Right cardiac atrium (tissue), 5 donors: ENCODE measurements at regions not wholly inside any gene's neighbourhood (a gene's known extent, or its start where the extent isn't known, plus 50 kb on each side); places are given as distances from the start of the nearest gene placed in this dataset.
"Not testable (repeated sequence)": the region's sequence is repeated elsewhere in the genome, so short reads cannot be mapped to it uniquely, and the experiment has no call there.

Source experiments
- ATAC-seq, 2 donors: fragments of 200-7000 bp; cut with Tn5 transposase; one replicate each; pipeline versions ENCODE4 v1.8.0 to v1.9.1; 2020; ENCODE audit warnings: moderate library complexity in 2 of 2, mild to moderate bottlenecking in 1 of 2
- DNase-seq, 3 donors: peaks; one replicate each; pipeline ENCODE4 v3.0.0-alpha.2; 2020
- H3K27ac ChIP-seq: one replicate; pipeline ENCODE4 v1.5.1; 2013; ENCODE audit warnings: mild to moderate bottlenecking, low read length, control low read depth, moderate library complexity
- H3K27me3 ChIP-seq: one replicate; pipeline ENCODE4 v1.6.1; 2013; ENCODE audit not compliant: control insufficient read depth, insufficient read depth
- H3K4me1 ChIP-seq: one replicate; pipeline ENCODE4 v1.6.1; 2013; ENCODE audit warnings: low read length; ENCODE audit not compliant: control insufficient read depth, insufficient read depth
- H3K4me3 ChIP-seq: one replicate; pipeline ENCODE4 v1.5.1; 2013; ENCODE audit warnings: low read length, control low read depth
- H3K9me3 ChIP-seq: one replicate; pipeline ENCODE4 v1.6.1; 2013; ENCODE audit warnings: low read length; ENCODE audit not compliant: control insufficient read depth
- WGBS: extraction: QIAGEN DNeasy Blood & Tissue Kit; methylation state at CpG from one replicate; pipeline ENCODE4 v1.1.7; 2013; 5-methylcytosine and 5-hydroxymethylcytosine counted together
- intact Hi-C, 4 donors: fragments of 100-400 bp; cut with DNase I; formaldehyde crosslinking; loops; one replicate each; pipeline versions ENCODE4 v1.11.0 to v1.14.0; 2022 to 2023
- donor health status: healthy with polysubstance abuse.
- donor health status: DM: no; HTN: yes; CAD: no.
- donor health status: DM: no; HTN: no; CAD: no.
- donor health status: DM: no; HTN: yes; CAD: no; lungs with severe emphysema.
- donor health status: DM: yes; HTN: yes; CAD: no.

DNA sequence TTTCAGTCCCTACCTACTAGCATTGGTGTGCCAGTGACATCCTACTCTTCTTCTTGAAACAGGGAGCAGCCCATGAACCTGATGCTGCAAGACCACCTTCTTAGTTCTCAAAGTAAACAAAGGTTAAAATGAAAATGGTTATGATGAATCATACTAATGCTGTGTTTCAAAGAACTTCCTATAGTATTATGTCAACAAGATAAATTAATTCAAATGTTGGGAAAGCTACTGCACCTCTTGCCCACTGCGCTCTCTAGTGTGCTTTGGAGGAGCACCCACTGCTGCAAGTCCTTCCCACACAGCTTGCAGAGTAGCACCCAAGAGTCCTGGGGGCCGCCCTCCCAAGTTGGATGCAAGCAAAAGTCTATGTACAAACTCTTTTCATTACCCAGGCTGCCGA is 81.1 kb downstream of the CD200R1L start:
- WGBS: 84% methylated on average over 3 of the region's 3 CpGs
- Histone ChIP-seq H3K27me3 (no peaks in the 10 kb centered on the region), H3K4me3 (no peak overlapping the region), H3K4me1 (no peaks in the 10 kb centered on the region), H3K9me3 (no peaks in the 10 kb centered on the region), H3K27ac (no peak overlapping the region)
- no peak for DNase-seq
- intact Hi-C loops: no loop called here
- ATAC-seq: no peak

DNA sequence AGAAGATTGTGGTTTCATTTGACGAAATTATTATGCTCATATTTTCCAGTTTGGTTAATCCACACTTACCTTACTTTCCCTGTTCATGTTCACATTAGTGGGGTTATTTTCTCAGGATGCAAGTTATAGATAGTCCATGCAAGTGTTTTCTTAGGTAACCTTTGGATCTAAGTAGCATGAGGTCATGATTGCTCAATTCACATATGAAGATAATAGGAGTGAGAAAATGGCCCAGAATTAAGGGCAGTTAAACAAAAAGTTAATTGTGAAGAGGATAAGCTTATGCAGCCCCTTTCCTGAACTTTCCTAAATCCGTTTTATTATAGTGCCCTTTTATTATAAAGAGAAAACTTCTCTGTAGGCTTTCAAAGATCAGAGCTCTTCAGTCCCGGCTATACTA is 83.4 kb downstream of the CD200R1L start:
- H3K27ac ChIP-seq: no peak overlapping the region
- no peaks in the 10 kb centered on the region for H3K9me3 ChIP-seq
- intact Hi-C loops: no loop called here
- 71% methylated on average over 3 of the region's 3 CpGs for WGBS
- H3K27me3 ChIP-seq: no peaks in the 10 kb centered on the region
- no peaks in the 10 kb centered on the region for H3K4me1 ChIP-seq
- H3K4me3 ChIP-seq: no peak overlapping the region
- no peak for ATAC-seq
- no peak for DNase-seq

DNA sequence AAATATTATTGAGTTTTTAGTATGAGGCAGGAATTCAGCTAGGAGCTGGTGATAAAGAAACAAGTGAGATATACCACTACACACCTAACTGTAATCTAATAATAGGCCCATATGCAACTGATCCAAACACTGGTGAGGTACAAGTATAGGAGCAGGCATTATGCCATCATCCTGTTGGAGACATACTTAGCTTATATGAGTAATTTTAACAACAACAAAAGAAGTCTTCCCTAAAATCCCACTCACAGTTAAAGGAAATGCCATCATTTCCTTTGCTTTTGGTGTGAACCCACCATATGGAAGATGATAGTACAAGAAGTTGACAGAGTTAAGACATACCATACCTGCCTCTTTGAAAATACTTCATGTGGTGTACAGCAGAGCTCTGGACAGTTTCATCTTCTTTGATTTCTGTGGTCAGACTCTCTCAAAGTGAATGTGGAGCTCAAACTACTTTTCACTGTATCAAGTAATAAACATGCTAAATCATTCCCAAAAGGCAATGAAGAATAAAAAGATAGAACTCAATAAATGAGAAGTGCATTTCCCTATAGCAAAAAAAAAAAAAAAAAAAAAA is 85.5 kb downstream of the CD200R1L start:
- intact Hi-C loops: no loop called here
- Histone ChIP-seq H3K27me3 (no peaks in the 10 kb centered on the region), H3K4me3 (no peak overlapping the region), H3K27ac (no peak overlapping the region), H3K9me3 (no peaks in the 10 kb centered on the region), H3K4me1 (no peaks in the 10 kb centered on the region)
- ATAC-seq: no peak
- DNase-seq: no peak

DNA sequence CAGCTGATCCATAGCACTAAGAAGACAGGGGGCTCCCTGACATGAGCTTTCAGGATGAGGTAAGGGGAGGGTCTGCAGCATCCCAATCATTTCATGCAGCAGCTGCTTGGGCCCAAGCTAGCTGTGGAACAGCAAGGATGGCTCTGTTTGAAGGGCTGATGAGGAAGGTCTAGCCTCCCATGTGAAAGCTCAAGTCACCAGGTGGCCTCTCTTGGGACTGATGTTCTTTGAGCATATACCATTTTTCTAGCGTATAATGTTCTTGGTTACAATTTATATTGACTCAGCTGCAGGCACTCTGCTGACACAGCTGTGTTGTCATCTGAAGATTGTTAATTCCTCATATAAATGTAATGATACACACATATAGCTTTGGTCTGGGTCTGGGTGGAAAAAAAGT is 87.0 kb downstream of the CD200R1L start:
- 95% methylated on average over 1 of the region's 1 CpG for WGBS

DNA sequence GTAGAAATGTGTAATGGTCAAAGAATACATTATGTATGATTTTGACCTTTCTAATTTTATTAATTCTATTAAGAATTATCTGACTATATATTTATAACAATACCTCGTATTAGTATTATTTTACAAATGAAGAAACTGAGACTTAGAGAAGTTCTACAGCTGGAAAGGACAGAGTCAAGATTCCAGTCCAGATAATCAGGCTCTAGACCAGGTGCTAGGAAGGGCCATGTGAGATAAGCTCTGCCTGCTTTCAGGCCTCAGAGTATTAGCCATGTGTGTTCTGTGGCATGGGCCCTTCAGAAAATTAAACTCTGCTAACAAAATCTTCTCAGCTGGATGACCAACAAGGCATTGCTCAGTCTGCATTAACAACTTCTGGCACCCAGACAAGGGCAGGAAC is 87.5 kb downstream of the CD200R1L start:
- no peaks in the 10 kb centered on the region for H3K9me3 ChIP-seq
- no peaks in the 10 kb centered on the region for H3K27me3 ChIP-seq
- H3K4me3 ChIP-seq: no peak overlapping the region
- H3K27ac ChIP-seq: no peak overlapping the region
- 87% methylated on average over 1 of the region's 1 CpG for WGBS
- ATAC-seq (no peak), DNase-seq (no peak)
- intact Hi-C loops: no loop called here
- no peaks in the 10 kb centered on the region for H3K4me1 ChIP-seq

More for the DNA sequence above, 87.0 kb downstream of the CD200R1L start:
- DNase-seq: no peak
- intact Hi-C loops: no loop called here
- H3K27ac ChIP-seq: no peak overlapping the region
- no peak overlapping the region for H3K4me3 ChIP-seq
- no peaks in the 10 kb centered on the region for H3K27me3 ChIP-seq
- ATAC-seq: no peak
- H3K9me3 ChIP-seq: no peaks in the 10 kb centered on the region
- no peaks in the 10 kb centered on the region for H3K4me1 ChIP-seq

DNA sequence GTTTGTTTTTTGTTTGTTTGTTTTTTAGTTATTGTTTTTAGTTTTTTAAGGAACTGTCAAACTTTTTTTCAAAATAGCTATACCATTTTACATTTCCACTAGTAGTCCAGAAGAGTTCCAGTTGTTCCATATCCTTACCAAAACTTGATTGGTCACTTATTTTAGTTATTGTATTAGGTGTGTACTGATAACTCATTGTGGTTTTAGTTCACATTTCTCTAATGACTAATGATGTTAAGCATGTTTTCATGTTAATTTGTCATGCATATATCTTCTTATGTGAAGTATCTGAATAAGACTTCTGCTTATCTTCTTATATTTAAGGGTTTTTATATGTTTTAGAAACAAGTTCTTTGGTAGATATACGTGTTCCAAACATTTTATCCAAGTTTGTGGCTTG is 89.5 kb downstream of the CD200R1L start:
- no peaks in the 10 kb centered on the region for H3K4me1 ChIP-seq
- no peaks in the 10 kb centered on the region for H3K9me3 ChIP-seq
- no peak overlapping the region for H3K27ac ChIP-seq
- intact Hi-C loops: no loop called here
- H3K4me3 ChIP-seq: no peak overlapping the region
- no peaks in the 10 kb centered on the region for H3K27me3 ChIP-seq
- DNase-seq: no peak
- ATAC-seq: no peak
- WGBS: 85% methylated on average over 1 of the region's 1 CpG

DNA sequence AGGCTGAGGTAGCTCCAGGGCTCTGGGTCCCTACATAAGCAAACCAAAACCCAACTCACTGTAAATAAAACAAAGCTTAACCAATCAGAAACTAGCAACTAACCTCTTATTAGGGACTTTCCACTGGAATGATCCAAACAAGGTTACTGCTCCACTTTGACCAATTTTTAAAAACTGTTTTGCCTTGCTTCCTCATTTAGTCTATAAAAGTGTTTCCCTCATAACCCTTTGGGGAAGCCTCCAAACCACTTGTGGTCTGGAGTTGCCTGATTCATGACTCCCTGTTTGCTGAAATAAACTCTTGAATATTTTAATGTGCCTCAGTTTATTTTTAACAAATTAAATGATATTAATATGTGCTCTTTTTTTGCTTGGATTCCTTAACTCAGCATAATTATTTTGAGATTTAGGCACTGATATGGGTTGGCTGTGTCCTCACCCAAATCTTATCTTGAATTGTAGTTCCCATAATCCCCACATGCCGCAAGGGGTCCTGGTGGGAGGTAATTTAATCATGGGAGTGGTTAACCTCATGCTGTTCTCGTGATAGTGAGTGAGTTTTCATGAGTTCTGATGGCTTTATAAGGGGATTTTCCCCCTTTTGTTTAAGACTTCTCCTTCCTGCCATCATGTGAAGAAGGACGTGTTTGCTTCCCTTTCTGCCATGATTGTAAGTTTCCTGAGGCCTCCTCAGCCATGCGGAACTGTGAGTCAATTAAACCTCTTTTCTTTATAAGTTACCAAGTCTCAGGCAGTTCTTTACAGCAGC is 90.6 kb downstream of the CD200R1L start:
- Histone ChIP-seq H3K27ac (no peak overlapping the region), H3K9me3 (no peaks in the 10 kb centered on the region), H3K4me1 (no peaks in the 10 kb centered on the region), H3K27me3 (no peaks in the 10 kb centered on the region), H3K4me3 (no peak overlapping the region)
- ATAC-seq: no peak
- 75% methylated on average over 4 of the region's 4 CpGs for WGBS
- DNase-seq: no peak
- intact Hi-C loops: no loop called here

DNA sequence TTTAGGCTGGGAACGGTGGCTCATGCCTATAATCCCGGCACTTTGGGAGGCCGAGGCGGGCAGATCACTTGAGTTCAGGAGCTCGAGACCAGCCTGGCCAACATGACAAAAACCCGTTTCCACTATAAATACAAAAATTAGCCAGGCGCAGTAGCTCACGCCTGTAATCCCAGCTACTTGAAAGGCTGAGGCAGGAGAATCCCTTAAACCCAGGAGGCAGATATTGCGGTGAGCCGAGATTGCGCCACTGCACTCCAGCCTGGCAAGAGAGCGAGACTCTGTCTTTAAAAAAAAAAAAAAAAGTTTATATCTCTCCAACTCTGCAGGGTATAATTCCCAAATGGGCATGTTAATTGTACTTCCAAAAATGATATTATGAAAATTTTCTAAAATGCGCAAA is 91.6 kb downstream of the CD200R1L start:
- H3K4me3 ChIP-seq, H3K27me3 ChIP-seq, H3K4me1 ChIP-seq, DNase-seq, H3K27ac ChIP-seq, H3K9me3 ChIP-seq, intact Hi-C loops, ATAC-seq: not testable (repeated sequence)
- WGBS: 93% methylated on average over 13 of the region's 13 CpGs

DNA sequence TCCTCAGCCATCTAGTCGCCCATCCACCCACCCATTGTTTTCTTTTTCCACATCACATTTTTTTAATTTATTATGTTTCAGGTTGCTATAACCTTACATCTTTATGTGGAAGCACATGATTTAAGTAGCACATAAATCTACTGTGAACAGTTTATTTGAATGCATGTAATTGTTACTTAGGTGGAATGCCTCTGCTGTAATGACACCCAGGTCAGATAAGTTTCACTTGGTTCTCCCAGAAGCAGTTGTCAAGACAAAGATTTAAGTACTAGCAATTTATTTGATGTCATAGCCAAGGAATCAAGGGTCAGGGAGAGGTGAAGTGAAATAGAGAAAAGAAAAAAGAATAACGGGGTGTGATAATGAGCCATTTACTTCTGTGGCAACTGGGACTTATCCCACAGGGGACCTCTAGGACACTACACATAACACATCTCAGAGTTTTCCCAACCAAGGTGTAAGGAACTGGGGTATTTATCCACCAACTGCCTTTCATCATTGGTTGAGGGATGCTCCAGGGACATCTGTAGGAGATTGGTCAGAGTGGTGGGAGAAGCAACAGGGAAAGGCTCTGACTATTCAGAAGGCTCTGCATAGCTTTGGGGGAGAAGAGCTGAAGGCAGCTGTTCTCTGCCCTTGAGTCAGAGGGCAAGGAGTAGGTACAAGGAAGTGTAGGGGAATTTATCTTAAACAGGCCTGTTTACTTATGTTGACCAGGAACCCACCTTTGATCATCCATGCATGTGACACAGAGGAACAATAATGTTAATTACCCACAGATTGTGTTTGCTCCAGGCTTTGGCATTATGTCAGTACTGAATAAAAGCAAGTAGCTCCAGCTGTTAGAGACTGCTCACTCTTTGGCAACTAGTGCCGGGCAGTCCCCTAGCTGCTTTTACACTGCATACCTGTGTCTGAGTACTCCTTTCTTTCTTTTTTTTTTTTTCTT is 94.8 kb downstream of the CD200R1L start:
- Histone ChIP-seq H3K4me1 (no peaks in the 10 kb centered on the region), H3K27ac (no peak overlapping the region), H3K27me3 (no peaks in the 10 kb centered on the region), H3K9me3 (no peaks in the 10 kb centered on the region), H3K4me3 (no peak overlapping the region)
- intact Hi-C loops: no loop called here
- ATAC-seq (no peak), DNase-seq (no peak)
- WGBS: 76% methylated on average over 3 of the region's 3 CpGs

DNA sequence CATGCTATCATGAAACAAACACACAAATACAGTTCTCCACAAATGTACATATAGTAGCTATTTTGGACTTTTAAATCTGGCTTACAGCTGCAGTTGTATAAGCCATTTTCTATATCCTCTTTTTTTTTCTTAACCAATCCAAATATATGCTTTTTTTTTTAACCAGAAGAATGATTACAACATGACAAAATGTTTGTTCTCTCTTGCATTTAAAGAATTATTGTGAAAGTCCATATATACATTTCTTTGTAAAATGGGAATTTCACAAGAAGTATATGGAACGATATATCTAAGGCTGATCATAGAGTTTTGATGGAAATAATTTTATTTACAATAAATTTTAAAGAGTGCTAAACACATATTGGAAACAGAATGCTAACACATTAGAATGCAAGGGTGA is 95.6 kb downstream of the CD200R1L start:
- Histone ChIP-seq H3K27me3 (no peaks in the 10 kb centered on the region), H3K27ac (no peak overlapping the region), H3K4me1 (no peaks in the 10 kb centered on the region), H3K4me3 (no peak overlapping the region), H3K9me3 (no peaks in the 10 kb centered on the region)
- DNase-seq: no peak
- ATAC-seq: no peak
- 83% methylated on average over 1 of the region's 1 CpG for WGBS
- intact Hi-C loops: no loop called here

DNA sequence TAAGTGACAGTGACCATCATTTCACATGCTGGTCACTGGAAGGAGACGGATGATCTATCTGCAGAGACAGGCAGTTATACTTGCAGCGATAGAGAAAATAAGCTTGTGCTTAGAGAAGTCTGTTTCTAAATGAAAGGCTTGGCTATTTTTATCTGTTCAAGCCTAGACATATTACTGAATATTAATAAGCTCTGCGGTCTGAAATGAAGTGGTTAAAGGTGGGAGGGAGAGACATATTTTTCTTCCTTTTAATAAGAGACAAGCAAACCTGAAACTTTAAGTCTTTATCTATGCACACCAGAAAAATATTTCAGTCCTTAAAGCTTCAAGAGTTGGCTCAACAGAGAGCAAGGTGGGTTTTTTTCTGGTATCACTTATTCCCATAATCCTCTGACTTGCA is 99.0 kb downstream of the CD200R1L start:
- no peaks in the 10 kb centered on the region for H3K27me3 ChIP-seq
- no peak overlapping the region for H3K27ac ChIP-seq
- no peak overlapping the region for H3K4me3 ChIP-seq
- DNase-seq (no peak), ATAC-seq (no peak)
- 85% methylated on average over 3 of the region's 3 CpGs for WGBS
- intact Hi-C loops: no loop called here
- no peaks in the 10 kb centered on the region for H3K9me3 ChIP-seq
- H3K4me1 ChIP-seq: no peaks in the 10 kb centered on the region
